KOPT-K1 (cell line): ENCODE measurements at regions not wholly inside any gene's neighbourhood (a gene's known extent, or its start where the extent isn't known, plus 50 kb on each side); places are given as distances from the start of the nearest gene placed in this dataset.
"Not testable (repeated sequence)": the region's sequence is repeated elsewhere in the genome, so short reads cannot be mapped to it uniquely, and the experiment has no call there.

ENCODE experiments used
- H3K27ac ChIP-seq: fragments of 200-600 bp; sonication (generic); 2 replicates; pipeline ENCODE4 v1.5.1; 2016; ENCODE audit warnings: antibody characterized with exemption, mild to moderate bottlenecking, low read depth, low read length; ENCODE audit not compliant: poor library complexity, severe bottlenecking
- H3K36me3 ChIP-seq: fragments of 200-600 bp; sonication (generic); 2 replicates; pipeline ENCODE4 v1.5.1; 2017; ENCODE audit warnings: antibody characterized with exemption, mild to moderate bottlenecking, low read length, moderate library complexity; ENCODE audit not compliant: insufficient read depth
- H3K9me3 ChIP-seq: fragments of 200-600 bp; sonication (generic); 2 replicates; pipeline ENCODE4 v1.5.1; 2017; ENCODE audit warnings: antibody characterized with exemption, low read length, mild to moderate bottlenecking; ENCODE audit not compliant: insufficient read depth, poor library complexity, severe bottlenecking

- H3K27ac ChIP-seq, H3K36me3 ChIP-seq, H3K9me3 ChIP-seq: not testable (repeated sequence)
These were observed 605.9 kb downstream of the KCNT2 start for GRCh38 chr1:196002296-196002695.

GRCh38 chr1:196001188-196001587 lies 607.1 kb downstream of the KCNT2 start:
- no peak overlapping the region for H3K27ac ChIP-seq
- H3K9me3 ChIP-seq = no peaks in the 10 kb centered on the region

GRCh38 chr1:195999022-195999421 lies 609.2 kb downstream of the KCNT2 start:
- Histone ChIP-seq H3K9me3 (no peaks in the 10 kb centered on the region), H3K36me3 (no peaks in the 10 kb centered on the region), H3K27ac (no peak overlapping the region)

More at GRCh38 chr1:196001188-196001587, 607.1 kb downstream of the KCNT2 start:
- H3K36me3 ChIP-seq = no peaks in the 10 kb centered on the region

GRCh38 chr1:195981448-195982139 lies 626.6 kb downstream of the KCNT2 start:
- H3K27ac ChIP-seq = no peak overlapping the region

GRCh38 chr1:195979646-195980045 lies 628.6 kb downstream of the KCNT2 start:
- H3K27ac ChIP-seq = no peak overlapping the region
- H3K36me3 ChIP-seq = no peaks in the 10 kb centered on the region
- H3K9me3 ChIP-seq = no peaks in the 10 kb centered on the region

More at GRCh38 chr1:195981448-195982139, 626.6 kb downstream of the KCNT2 start:
- Histone ChIP-seq H3K36me3 (no peaks in the 10 kb centered on the region), H3K9me3 (no peaks in the 10 kb centered on the region)

GRCh38 chr1:195973311-195973904 lies 634.8 kb downstream of the KCNT2 start:
- Histone ChIP-seq H3K36me3 (no peaks in the 10 kb centered on the region), H3K9me3 (no peaks in the 10 kb centered on the region), H3K27ac (no peak overlapping the region)

- Histone ChIP-seq H3K36me3 (no peaks in the 10 kb centered on the region), H3K27ac (no peak overlapping the region), H3K9me3 (no peaks in the 10 kb centered on the region)
These were observed 636.7 kb downstream of the KCNT2 start for GRCh38 chr1:195971589-195971988.

GRCh38 chr1:195970209-195970608 lies 638.0 kb downstream of the KCNT2 start:
- no peaks in the 10 kb centered on the region for H3K36me3 ChIP-seq
- H3K27ac ChIP-seq = no peak overlapping the region
- H3K9me3 ChIP-seq = no peaks in the 10 kb centered on the region

- no peak overlapping the region for H3K27ac ChIP-seq
- no peaks in the 10 kb centered on the region for H3K36me3 ChIP-seq
- H3K9me3 ChIP-seq = no peaks in the 10 kb centered on the region
These were observed 642.8 kb downstream of the KCNT2 start for GRCh38 chr1:195965475-195965874.

- no peaks in the 10 kb centered on the region for H3K9me3 ChIP-seq
- H3K27ac ChIP-seq = no peak overlapping the region
- H3K36me3 ChIP-seq = no peaks in the 10 kb centered on the region
These were observed 643.2 kb downstream of the KCNT2 start for GRCh38 chr1:195965036-195965435.

- no peaks in the 10 kb centered on the region for H3K9me3 ChIP-seq
- H3K27ac ChIP-seq = no peak overlapping the region
- no peaks in the 10 kb centered on the region for H3K36me3 ChIP-seq
These were observed 643.7 kb downstream of the KCNT2 start for GRCh38 chr1:195964516-195964915.

- no peaks in the 10 kb centered on the region for H3K9me3 ChIP-seq
- no peaks in the 10 kb centered on the region for H3K36me3 ChIP-seq
- H3K27ac ChIP-seq = no peak overlapping the region
These were observed 646.2 kb downstream of the KCNT2 start for GRCh38 chr1:195962051-195962450.

- Histone ChIP-seq H3K36me3 (no peaks in the 10 kb centered on the region), H3K9me3 (no peaks in the 10 kb centered on the region), H3K27ac (no peak overlapping the region)
These were observed 647.7 kb downstream of the KCNT2 start for GRCh38 chr1:195960580-195960979.

- no peak overlapping the region for H3K27ac ChIP-seq
- H3K36me3 ChIP-seq = no peaks in the 10 kb centered on the region
- no peaks in the 10 kb centered on the region for H3K9me3 ChIP-seq
These were observed 650.1 kb downstream of the KCNT2 start for GRCh38 chr1:195958131-195958530.

GRCh38 chr1:195956845-195957244 lies 651.4 kb downstream of the KCNT2 start:
- Histone ChIP-seq H3K36me3 (no peaks in the 10 kb centered on the region), H3K27ac (no peak overlapping the region), H3K9me3 (no peaks in the 10 kb centered on the region)

GRCh38 chr1:195954848-195955247 lies 653.4 kb downstream of the KCNT2 start:
- no peaks in the 10 kb centered on the region for H3K36me3 ChIP-seq
- H3K9me3 ChIP-seq = no peaks in the 10 kb centered on the region
- H3K27ac ChIP-seq = no peak overlapping the region
